GM23338 (cell line): ENCODE measurements at regions not wholly inside any gene's neighbourhood (a gene's known extent, or its start where the extent isn't known, plus 50 kb on each side); places are given as distances from the start of the nearest gene placed in this dataset.

Experiments used
- ATAC-seq: fragments of 200-7000 bp; cut with Tn5 transposase; 3 replicates; pipeline ENCODE4 v1.9.1; 2020
- DNase-seq: peaks from one replicate; pipeline ENCODE4 v3.0.0-alpha.2; 2015; ENCODE audit warnings: low spot score
- H2AFZ ChIP-seq: fragments of 200-600 bp; sonication (generic); 2 replicates; pipeline ENCODE4 v1.8.0; 2016; ENCODE audit warnings: antibody characterized with exemption, mild to moderate bottlenecking, moderate library complexity
- H3F3A ChIP-seq: fragments of 200-600 bp; sonication (generic); replicated peaks from 2 replicates; pipeline ENCODE4 v1.8.0; 2017; ENCODE audit warnings: antibody characterized with exemption, mixed run types, low read depth
- H3K27ac ChIP-seq: fragments of 200-600 bp; sonication (generic); 2 replicates; pipeline ENCODE4 v1.6.1; 2016; ENCODE audit warnings: low read depth
- H3K27me3 ChIP-seq: fragments of 200-600 bp; sonication (generic); 2 replicates; pipeline ENCODE4 v1.8.0; 2016; ENCODE audit warnings: mild to moderate bottlenecking, mixed run types, moderate library complexity; ENCODE audit not compliant: insufficient read depth
- H3K36me3 ChIP-seq: fragments of 200-600 bp; sonication (generic); 2 replicates; pipeline ENCODE4 v1.8.0; 2016; ENCODE audit warnings: mild to moderate bottlenecking; ENCODE audit not compliant: insufficient read depth
- H3K4me1 ChIP-seq: fragments of 200-600 bp; sonication (generic); 2 replicates; pipeline ENCODE4 v1.8.0; 2016; ENCODE audit warnings: mild to moderate bottlenecking, moderate library complexity; ENCODE audit not compliant: insufficient read depth
- H3K4me2 ChIP-seq: fragments of 200-600 bp; sonication (generic); 2 replicates; pipeline ENCODE4 v1.7.1; 2017; ENCODE audit warnings: mixed run types
- H3K4me3 ChIP-seq: fragments of 200-600 bp; sonication (generic); 2 replicates; pipeline ENCODE4 v1.6.1; 2016; ENCODE audit warnings: mixed run types
- H3K79me2 ChIP-seq: fragments of 200-600 bp; sonication (generic); replicated peaks from 2 replicates; pipeline ENCODE4 v1.8.0; 2017; ENCODE audit warnings: mild to moderate bottlenecking; ENCODE audit not compliant: insufficient read depth
- H3K9me2 ChIP-seq: fragments of 200-600 bp; sonication (generic); 2 replicates; pipeline ENCODE4 v1.8.0; 2017; ENCODE audit not compliant: insufficient read depth
- H4K20me1 ChIP-seq: fragments of 200-600 bp; sonication (generic); replicated peaks from 2 replicates; pipeline ENCODE4 v1.8.0; 2017; ENCODE audit warnings: mild to moderate bottlenecking; ENCODE audit not compliant: insufficient read depth
- H3K27ac Mint-ChIP-seq: 2 replicates; pipeline ENCODE4 v1.8.0; 2020; ENCODE audit warnings: inconsistent platforms, mild to moderate bottlenecking, moderate library complexity, mixed read lengths
- H3K27me3 Mint-ChIP-seq: 3 replicates; pipeline ENCODE4 v1.8.0; 2022; ENCODE audit warnings: low read depth, mild to moderate bottlenecking, moderate library complexity, mixed read lengths, inconsistent platforms; ENCODE audit not compliant: insufficient read depth, poor library complexity
- H3K36me3 Mint-ChIP-seq: 3 replicates; pipeline ENCODE4 v1.8.0; 2021; ENCODE audit warnings: low read depth, mild to moderate bottlenecking, inconsistent platforms, moderate library complexity, mixed read lengths
- H3K4me1 Mint-ChIP-seq: 3 replicates; pipeline ENCODE4 v1.8.0; 2020; ENCODE audit warnings: mild to moderate bottlenecking, inconsistent platforms, mixed read lengths
- H3K4me3 Mint-ChIP-seq: 3 replicates; pipeline ENCODE4 v1.8.0; 2021; ENCODE audit warnings: moderate library complexity, mild to moderate bottlenecking, inconsistent platforms, mixed read lengths
- H3K9me3 Mint-ChIP-seq: 3 replicates; pipeline ENCODE4 v1.8.0; 2020; ENCODE audit warnings: moderate library complexity, mild to moderate bottlenecking, inconsistent platforms, mixed read lengths
- CREB1 ChIP-seq: fragments of 250-450 bp; sonication (Bioruptor Pico); IDR thresholded peaks from 2 replicates; pipeline ENCODE4 v1.5.0; 2020; ENCODE audit warnings: low read depth, mild to moderate bottlenecking, moderate library complexity
- EZH2 ChIP-seq: fragments of 200-600 bp; sonication (generic); IDR thresholded peaks from one replicate; pipeline ENCODE4 v1.8.0; 2017; ENCODE audit warnings: antibody characterized with exemption, mild to moderate bottlenecking, low read depth; ENCODE audit not compliant: unreplicated experiment
- JUNB ChIP-seq: IDR thresholded peaks from one replicate; pipeline ENCODE4 v1.6.1; 2016; ENCODE audit warnings: antibody characterized with exemption; ENCODE audit not compliant: unreplicated experiment
- NANOG ChIP-seq: IDR thresholded peaks from 2 replicates; pipeline ENCODE4 v1.6.1; 2016; ENCODE audit warnings: antibody characterized with exemption, borderline replicate concordance
- POLR2AphosphoS5 ChIP-seq: IDR thresholded peaks from 2 replicates; pipeline ENCODE4 v1.6.1; 2016; ENCODE audit warnings: antibody characterized with exemption, low read depth
- ZNF114 ChIP-seq: fragments of 250-450 bp; sonication (Bioruptor Pico); IDR thresholded peaks from 2 replicates; pipeline ENCODE4 v1.5.0; 2020; ENCODE audit warnings: mild to moderate bottlenecking, moderate library complexity
- ZNF331 ChIP-seq: fragments of 250-450 bp; sonication (Bioruptor Pico); IDR thresholded peaks from 2 replicates; pipeline ENCODE4 v1.5.0; 2020; ENCODE audit warnings: low read depth, mild to moderate bottlenecking, moderate library complexity
- TF ChIP-seq, protein P1 (sequence below): IDR thresholded peaks from 2 replicates; pipeline ENCODE4 v1.6.1; 2016; ENCODE audit warnings: antibody characterized with exemption

DNA sequence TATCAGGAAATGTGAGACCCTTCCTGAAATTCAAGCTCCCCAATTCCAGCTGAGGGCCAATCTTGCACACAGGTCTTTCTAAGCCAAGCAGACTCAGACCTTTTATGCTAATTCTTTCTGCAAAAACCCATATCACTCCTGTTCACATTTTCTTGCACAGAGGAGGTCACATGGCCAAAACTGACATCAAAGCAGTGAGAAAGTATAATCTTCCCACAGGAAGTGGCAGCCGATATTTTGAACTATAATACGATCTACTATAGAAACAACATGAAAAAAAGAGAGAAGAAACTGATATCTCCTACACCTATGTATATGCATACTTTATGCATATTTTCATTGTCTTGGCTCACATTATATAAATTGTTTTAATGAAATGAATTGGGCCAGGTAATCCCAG lies 132.9 kb upstream of the SSTR1 start (continued):
- TF ChIP-seq NANOG (no peak), ZNF114 (CRISPR knock-in tag) (no peak), POLR2AphosphoS5 (no peak), CREB1 (no peak)
- TF ChIP-seq, protein P1, sequence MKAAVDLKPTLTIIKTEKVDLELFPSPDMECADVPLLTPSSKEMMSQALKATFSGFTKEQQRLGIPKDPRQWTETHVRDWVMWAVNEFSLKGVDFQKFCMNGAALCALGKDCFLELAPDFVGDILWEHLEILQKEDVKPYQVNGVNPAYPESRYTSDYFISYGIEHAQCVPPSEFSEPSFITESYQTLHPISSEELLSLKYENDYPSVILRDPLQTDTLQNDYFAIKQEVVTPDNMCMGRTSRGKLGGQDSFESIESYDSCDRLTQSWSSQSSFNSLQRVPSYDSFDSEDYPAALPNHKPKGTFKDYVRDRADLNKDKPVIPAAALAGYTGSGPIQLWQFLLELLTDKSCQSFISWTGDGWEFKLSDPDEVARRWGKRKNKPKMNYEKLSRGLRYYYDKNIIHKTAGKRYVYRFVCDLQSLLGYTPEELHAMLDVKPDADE, result no peak

DNA sequence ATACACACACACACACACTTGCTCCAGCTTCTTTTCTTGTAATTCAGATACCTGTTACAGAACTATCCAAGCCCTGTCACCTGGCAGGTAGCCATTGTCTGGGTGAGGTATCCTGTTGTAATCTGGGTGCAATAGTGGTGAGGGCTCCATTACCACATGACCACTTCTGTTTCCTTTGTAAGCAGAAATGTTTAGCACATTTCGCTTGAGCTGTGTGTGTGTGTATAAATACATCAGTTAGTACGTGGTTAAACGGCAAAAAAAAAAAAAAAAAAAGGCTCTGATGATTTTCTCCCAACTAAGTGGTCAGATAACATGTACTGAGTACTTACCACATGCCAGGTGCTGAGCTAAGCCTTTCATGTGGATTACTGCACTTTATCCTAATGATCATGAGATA lies 129.3 kb upstream of the SSTR1 start:
- H3K79me2 ChIP-seq, result no peaks in the 10 kb centered on the region

DNA sequence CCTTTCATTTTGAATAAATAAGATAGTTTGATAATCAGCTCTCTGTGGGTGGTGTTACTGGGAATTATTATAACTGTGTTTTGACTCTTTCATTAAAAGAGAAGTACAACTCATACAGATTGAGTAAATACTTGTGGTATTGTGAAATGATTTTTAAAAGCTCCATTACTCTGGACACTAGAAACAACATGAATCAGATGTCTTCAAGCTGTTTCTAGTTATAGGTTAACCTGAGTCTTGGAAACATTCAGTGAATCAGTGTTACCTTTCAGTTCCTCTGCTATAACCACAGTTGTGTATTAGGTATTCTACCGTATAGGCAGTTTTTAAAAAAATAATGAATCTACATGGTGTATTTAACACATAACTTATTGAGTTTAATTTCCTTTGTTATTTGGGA lies 128.4 kb upstream of the SSTR1 start:
- no peak for ATAC-seq
- TF ChIP-seq NANOG (no peak), JUNB (no peak), ZNF114 (CRISPR knock-in tag) (no peak), ZNF331 (no peak), EZH2 (no peak)
- H3K27ac ChIP-seq, result no peak overlapping the region

More for the DNA sequence above, 129.3 kb upstream of the SSTR1 start:
- ATAC-seq (no peak), DNase-seq (no peak)
- H3K9me3 Mint-ChIP-seq, result peaks cover 5% of the 10 kb centered on the region; the same call in 2 of the 3 replicates
- peaks cover 21% of the 10 kb centered on the region for H3K4me1 ChIP-seq
- no peak overlapping the region for H2AFZ ChIP-seq
- H3K27ac Mint-ChIP-seq, result no peak overlapping the region
- H3F3A ChIP-seq, result no peaks in the 10 kb centered on the region
- no peaks in the 10 kb centered on the region for H3K27me3 Mint-ChIP-seq
- H4K20me1 ChIP-seq, result no peaks in the 10 kb centered on the region
- H3K9me2 ChIP-seq, result no peaks in the 10 kb centered on the region; the same call in 1 of the 2 replicates
- H3K36me3 Mint-ChIP-seq, result peaks cover 5% of the 10 kb centered on the region; the same call in 1 of the 3 replicates
- H3K27ac ChIP-seq, result no peak overlapping the region
- TF ChIP-seq ZNF114 (CRISPR knock-in tag), result no peak
- peaks cover 28% of the 10 kb centered on the region for H3K4me1 Mint-ChIP-seq
- H3K36me3 ChIP-seq, result no peaks in the 10 kb centered on the region
- no peak overlapping the region for H3K4me3 ChIP-seq
- no peak overlapping the region for H3K4me2 ChIP-seq
- H3K27me3 ChIP-seq, result no peaks in the 10 kb centered on the region
- H3K4me3 Mint-ChIP-seq, result no peak overlapping the region

DNA sequence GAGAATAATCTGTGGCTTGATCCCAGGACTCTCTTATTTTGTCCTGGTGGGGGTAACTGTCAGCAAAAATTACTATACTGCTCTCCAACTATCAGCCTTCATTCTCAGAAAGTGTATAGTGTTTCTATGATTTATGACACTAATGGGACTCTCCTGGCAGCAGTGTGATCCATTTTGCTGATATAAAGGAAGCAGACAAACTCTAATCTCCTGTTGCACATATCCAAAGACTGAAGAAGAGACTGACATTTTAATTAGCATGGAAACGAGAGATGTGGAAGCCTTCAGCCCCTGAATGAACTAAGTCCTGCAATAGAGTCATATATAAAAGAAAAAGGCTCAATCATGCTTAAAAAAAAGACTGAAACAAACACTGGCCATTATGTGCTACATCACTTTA lies 127.8 kb upstream of the SSTR1 start:
- Mint-ChIP-seq H3K36me3 (peaks cover 5% of the 10 kb centered on the region; the same call in 1 of the 3 replicates), H3K4me3 (no peak overlapping the region), H3K9me3 (peaks cover 3% of the 10 kb centered on the region; the same call in 2 of the 3 replicates), H3K27ac (no peak overlapping the region), H3K27me3 (no peaks in the 10 kb centered on the region), H3K4me1 (peaks cover 33% of the 10 kb centered on the region)
- Histone ChIP-seq H4K20me1 (no peaks in the 10 kb centered on the region), H3K79me2 (no peaks in the 10 kb centered on the region), H3K27me3 (no peaks in the 10 kb centered on the region), H2AFZ (no peak overlapping the region), H3K4me2 (no peak overlapping the region), H3K4me1 (peaks cover 22% of the 10 kb centered on the region), H3K9me2 (no peaks in the 10 kb centered on the region), H3K4me3 (no peak overlapping the region), H3F3A (no peaks in the 10 kb centered on the region), H3K27ac (no peak overlapping the region), H3K36me3 (no peaks in the 10 kb centered on the region)
- ATAC-seq (no peak), DNase-seq (no peak)
- TF ChIP-seq JUNB, result no peak
- TF ChIP-seq ZNF114 (CRISPR knock-in tag), result no peak
- no peak for TF ChIP-seq NANOG
- TF ChIP-seq, protein P1, result no peak

More for the DNA sequence above, 128.4 kb upstream of the SSTR1 start:
- Histone ChIP-seq H3F3A (no peaks in the 10 kb centered on the region), H3K36me3 (no peaks in the 10 kb centered on the region), H4K20me1 (no peaks in the 10 kb centered on the region), H3K9me2 (no peaks in the 10 kb centered on the region; the same call in 1 of the 2 replicates), H3K4me3 (no peak overlapping the region), H3K4me2 (no peak overlapping the region), H2AFZ (no peak overlapping the region), H3K27me3 (no peaks in the 10 kb centered on the region), H3K79me2 (no peaks in the 10 kb centered on the region), H3K4me1 (peaks cover 22% of the 10 kb centered on the region)
- H3K4me1 Mint-ChIP-seq, result peaks cover 33% of the 10 kb centered on the region
- DNase-seq, result no peak
- H3K27me3 Mint-ChIP-seq, result no peaks in the 10 kb centered on the region
- peaks cover 5% of the 10 kb centered on the region; the same call in 2 of the 3 replicates for H3K9me3 Mint-ChIP-seq
- H3K36me3 Mint-ChIP-seq, result peaks cover 5% of the 10 kb centered on the region; the same call in 1 of the 3 replicates
- no peak overlapping the region for H3K27ac Mint-ChIP-seq
- H3K4me3 Mint-ChIP-seq, result no peak overlapping the region
